ENCODE measurements at regions not wholly inside any gene's neighbourhood (a gene's known extent, or its start where the extent isn't known, plus 50 kb on each side); places are given as distances from the start of the nearest gene placed in this dataset.

DNA sequence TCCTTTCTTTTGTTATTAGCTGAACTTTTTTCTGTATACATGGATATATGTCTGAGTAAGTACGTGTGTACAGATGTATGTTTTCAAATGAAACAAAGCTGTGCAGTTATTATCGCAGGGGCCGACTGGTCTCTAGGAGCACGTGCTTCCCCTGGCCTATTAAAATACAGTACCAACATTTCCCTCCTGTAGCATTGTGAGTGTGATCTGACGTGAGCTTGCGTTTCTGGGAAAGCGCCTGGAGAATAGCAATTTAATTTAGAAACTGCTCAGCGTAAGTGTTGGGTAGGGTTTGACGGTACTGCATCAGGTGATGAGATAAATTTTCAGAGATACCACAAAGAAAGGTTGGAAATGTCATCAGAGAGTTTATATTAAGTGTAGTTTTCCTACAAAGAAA, 173.3 kb downstream of the FBXO8 start:
- Histone ChIP-seq H3K4me1 (ENCODE audit: control insufficient read depth in 1 of 2, insufficient read depth in 2 of 2, low read length in 2 of 2) (no peaks in the 10 kb centered on the region), H3K36me3 (ENCODE audit: control insufficient read depth in 1 of 2, insufficient read depth in 2 of 2, low read length in 2 of 2) (no peaks in the 10 kb centered on the region), H3K9me3 (ENCODE audit: control insufficient read depth in 1 of 2, low read length in 2 of 2) (no peaks in the 10 kb centered on the region), H3K27me3 (ENCODE audit: control insufficient read depth in 1 of 2, insufficient read depth in 2 of 2, low read length in 2 of 2) (no peaks in the 10 kb centered on the region), H3K9ac (ENCODE audit: low read depth in 1 of 2, low read length in 2 of 2) (no peak overlapping the region), H3K27ac (ENCODE audit: low read depth, low read length) (no peak overlapping the region), H3K4me3 (ENCODE audit: low read depth in 1 of 2, low read length in 2 of 2) (no peak overlapping the region)

GRCh38 chr4:174107746-174108354, 175.6 kb downstream of the FBXO8 start:
- Histone ChIP-seq H3K27ac (ENCODE audit: low read depth, low read length) (no peak overlapping the region), H3K27me3 (ENCODE audit: control insufficient read depth in 1 of 2, insufficient read depth in 2 of 2, low read length in 2 of 2) (no peaks in the 10 kb centered on the region), H3K4me1 (ENCODE audit: control insufficient read depth in 1 of 2, insufficient read depth in 2 of 2, low read length in 2 of 2) (no peaks in the 10 kb centered on the region), H3K4me3 (ENCODE audit: low read depth in 1 of 2, low read length in 2 of 2) (no peak overlapping the region), H3K36me3 (ENCODE audit: control insufficient read depth in 1 of 2, insufficient read depth in 2 of 2, low read length in 2 of 2) (no peaks in the 10 kb centered on the region), H3K9ac (ENCODE audit: low read depth in 1 of 2, low read length in 2 of 2) (no peak overlapping the region), H3K9me3 (ENCODE audit: control insufficient read depth in 1 of 2, low read length in 2 of 2) (no peaks in the 10 kb centered on the region)

GRCh38 chr4:174105202-174105601, 178.3 kb downstream of the FBXO8 start:
- H3K36me3 ChIP-seq (ENCODE audit: control insufficient read depth in 1 of 2, insufficient read depth in 2 of 2, low read length in 2 of 2): no peaks in the 10 kb centered on the region
- no peaks in the 10 kb centered on the region for H3K27me3 ChIP-seq (ENCODE audit: control insufficient read depth in 1 of 2, insufficient read depth in 2 of 2, low read length in 2 of 2)
- no peak overlapping the region for H3K9ac ChIP-seq (ENCODE audit: low read depth in 1 of 2, low read length in 2 of 2)
- H3K27ac ChIP-seq (ENCODE audit: low read depth, low read length): no peak overlapping the region
- H3K4me3 ChIP-seq (ENCODE audit: low read depth in 1 of 2, low read length in 2 of 2): no peak overlapping the region
- H3K9me3 ChIP-seq (ENCODE audit: control insufficient read depth in 1 of 2, low read length in 2 of 2): no peaks in the 10 kb centered on the region
- no peaks in the 10 kb centered on the region for H3K4me1 ChIP-seq (ENCODE audit: control insufficient read depth in 1 of 2, insufficient read depth in 2 of 2, low read length in 2 of 2)

- H3K9me3 ChIP-seq (ENCODE audit: control insufficient read depth in 1 of 2, low read length in 2 of 2): no peaks in the 10 kb centered on the region
- no peak overlapping the region for H3K9ac ChIP-seq (ENCODE audit: low read depth in 1 of 2, low read length in 2 of 2)
- H3K27ac ChIP-seq (ENCODE audit: low read depth, low read length): no peak overlapping the region
- H3K27me3 ChIP-seq (ENCODE audit: control insufficient read depth in 1 of 2, insufficient read depth in 2 of 2, low read length in 2 of 2): no peaks in the 10 kb centered on the region
- no peak overlapping the region for H3K4me3 ChIP-seq (ENCODE audit: low read depth in 1 of 2, low read length in 2 of 2)
- no peaks in the 10 kb centered on the region for H3K4me1 ChIP-seq (ENCODE audit: control insufficient read depth in 1 of 2, insufficient read depth in 2 of 2, low read length in 2 of 2)
- no peaks in the 10 kb centered on the region for H3K36me3 ChIP-seq (ENCODE audit: control insufficient read depth in 1 of 2, insufficient read depth in 2 of 2, low read length in 2 of 2)
Observed at GRCh38 chr4:174100910-174101309, 182.6 kb downstream of the FBXO8 start.

GRCh38 chr4:174099712-174100111, 183.8 kb downstream of the FBXO8 start:
- Histone ChIP-seq H3K9me3 (ENCODE audit: control insufficient read depth in 1 of 2, low read length in 2 of 2) (no peaks in the 10 kb centered on the region), H3K9ac (ENCODE audit: low read depth in 1 of 2, low read length in 2 of 2) (no peak overlapping the region), H3K27ac (ENCODE audit: low read depth, low read length) (no peak overlapping the region), H3K36me3 (ENCODE audit: control insufficient read depth in 1 of 2, insufficient read depth in 2 of 2, low read length in 2 of 2) (no peaks in the 10 kb centered on the region), H3K4me3 (ENCODE audit: low read depth in 1 of 2, low read length in 2 of 2) (no peak overlapping the region), H3K27me3 (ENCODE audit: control insufficient read depth in 1 of 2, insufficient read depth in 2 of 2, low read length in 2 of 2) (no peaks in the 10 kb centered on the region), H3K4me1 (ENCODE audit: control insufficient read depth in 1 of 2, insufficient read depth in 2 of 2, low read length in 2 of 2) (no peaks in the 10 kb centered on the region)

- Histone ChIP-seq H3K9me3 (ENCODE audit: control insufficient read depth in 1 of 2, low read length in 2 of 2) (no peaks in the 10 kb centered on the region), H3K9ac (ENCODE audit: low read depth in 1 of 2, low read length in 2 of 2) (no peak overlapping the region), H3K27ac (ENCODE audit: low read depth, low read length) (no peak overlapping the region), H3K27me3 (ENCODE audit: control insufficient read depth in 1 of 2, insufficient read depth in 2 of 2, low read length in 2 of 2) (no peaks in the 10 kb centered on the region), H3K36me3 (ENCODE audit: control insufficient read depth in 1 of 2, insufficient read depth in 2 of 2, low read length in 2 of 2) (no peaks in the 10 kb centered on the region), H3K4me1 (ENCODE audit: control insufficient read depth in 1 of 2, insufficient read depth in 2 of 2, low read length in 2 of 2) (no peaks in the 10 kb centered on the region), H3K4me3 (ENCODE audit: low read depth in 1 of 2, low read length in 2 of 2) (no peak overlapping the region)
Observed at GRCh38 chr4:174096999-174097398, 186.5 kb downstream of the FBXO8 start.

GRCh38 chr4:174096456-174096855, 187.0 kb downstream of the FBXO8 start:
- H3K4me1 ChIP-seq (ENCODE audit: control insufficient read depth in 1 of 2, insufficient read depth in 2 of 2, low read length in 2 of 2): no peaks in the 10 kb centered on the region
- no peaks in the 10 kb centered on the region for H3K9me3 ChIP-seq (ENCODE audit: control insufficient read depth in 1 of 2, low read length in 2 of 2)
- H3K27ac ChIP-seq (ENCODE audit: low read depth, low read length): no peak overlapping the region
- no peak overlapping the region for H3K4me3 ChIP-seq (ENCODE audit: low read depth in 1 of 2, low read length in 2 of 2)
- no peaks in the 10 kb centered on the region for H3K36me3 ChIP-seq (ENCODE audit: control insufficient read depth in 1 of 2, insufficient read depth in 2 of 2, low read length in 2 of 2)
- no peaks in the 10 kb centered on the region for H3K27me3 ChIP-seq (ENCODE audit: control insufficient read depth in 1 of 2, insufficient read depth in 2 of 2, low read length in 2 of 2)
- H3K9ac ChIP-seq (ENCODE audit: low read depth in 1 of 2, low read length in 2 of 2): no peak overlapping the region

DNA sequence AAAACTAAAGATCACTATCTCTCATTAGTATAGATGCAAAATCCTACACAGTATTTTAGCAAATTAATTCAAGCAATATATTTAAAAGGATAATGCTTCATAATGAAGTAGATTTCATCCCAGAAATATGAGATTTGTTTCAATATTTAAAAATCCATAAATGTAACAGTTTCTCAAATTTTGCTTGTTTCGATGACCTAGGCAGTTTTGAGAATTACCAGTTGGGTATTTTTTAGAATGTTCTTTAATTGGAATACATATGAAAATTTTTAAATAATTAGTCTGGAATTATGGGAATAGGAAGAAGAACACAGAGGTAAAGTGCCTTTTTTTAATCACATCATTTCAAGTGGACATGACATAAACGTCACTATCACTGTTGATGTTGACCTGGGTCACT, 192.3 kb downstream of the FBXO8 start:
- Histone ChIP-seq H3K9me3 (ENCODE audit: control insufficient read depth in 1 of 2, low read length in 2 of 2) (no peaks in the 10 kb centered on the region), H3K27me3 (ENCODE audit: control insufficient read depth in 1 of 2, insufficient read depth in 2 of 2, low read length in 2 of 2) (no peaks in the 10 kb centered on the region), H3K27ac (ENCODE audit: low read depth, low read length) (no peak overlapping the region), H3K9ac (ENCODE audit: low read depth in 1 of 2, low read length in 2 of 2) (no peak overlapping the region), H3K4me1 (ENCODE audit: control insufficient read depth in 1 of 2, insufficient read depth in 2 of 2, low read length in 2 of 2) (no peaks in the 10 kb centered on the region), H3K4me3 (ENCODE audit: low read depth in 1 of 2, low read length in 2 of 2) (no peak overlapping the region), H3K36me3 (ENCODE audit: control insufficient read depth in 1 of 2, insufficient read depth in 2 of 2, low read length in 2 of 2) (no peaks in the 10 kb centered on the region)

- H3K36me3 ChIP-seq (ENCODE audit: control insufficient read depth in 1 of 2, insufficient read depth in 2 of 2, low read length in 2 of 2): no peaks in the 10 kb centered on the region
- no peaks in the 10 kb centered on the region for H3K9me3 ChIP-seq (ENCODE audit: control insufficient read depth in 1 of 2, low read length in 2 of 2)
- H3K9ac ChIP-seq (ENCODE audit: low read depth in 1 of 2, low read length in 2 of 2): no peak overlapping the region
- H3K4me1 ChIP-seq (ENCODE audit: control insufficient read depth in 1 of 2, insufficient read depth in 2 of 2, low read length in 2 of 2): no peaks in the 10 kb centered on the region
- H3K27me3 ChIP-seq (ENCODE audit: control insufficient read depth in 1 of 2, insufficient read depth in 2 of 2, low read length in 2 of 2): no peaks in the 10 kb centered on the region
- H3K4me3 ChIP-seq (ENCODE audit: low read depth in 1 of 2, low read length in 2 of 2): no peak overlapping the region
- H3K27ac ChIP-seq (ENCODE audit: low read depth, low read length): no peak overlapping the region
Observed at GRCh38 chr4:174089711-174090110, 193.8 kb downstream of the FBXO8 start.

GRCh38 chr4:174088795-174089194, 194.7 kb downstream of the FBXO8 start:
- Histone ChIP-seq H3K27me3 (ENCODE audit: control insufficient read depth in 1 of 2, insufficient read depth in 2 of 2, low read length in 2 of 2) (no peaks in the 10 kb centered on the region), H3K4me3 (ENCODE audit: low read depth in 1 of 2, low read length in 2 of 2) (no peak overlapping the region), H3K4me1 (ENCODE audit: control insufficient read depth in 1 of 2, insufficient read depth in 2 of 2, low read length in 2 of 2) (no peaks in the 10 kb centered on the region), H3K9ac (ENCODE audit: low read depth in 1 of 2, low read length in 2 of 2) (no peak overlapping the region), H3K36me3 (ENCODE audit: control insufficient read depth in 1 of 2, insufficient read depth in 2 of 2, low read length in 2 of 2) (no peaks in the 10 kb centered on the region), H3K27ac (ENCODE audit: low read depth, low read length) (no peak overlapping the region), H3K9me3 (ENCODE audit: control insufficient read depth in 1 of 2, low read length in 2 of 2) (no peaks in the 10 kb centered on the region)

All from duodenal mucosa (tissue), 2 donors.